ENCODE measurements at regions not wholly inside any gene's neighbourhood (a gene's known extent, or its start where the extent isn't known, plus 50 kb on each side); places are given as distances from the start of the nearest gene placed in this dataset.
A peak's percentile ranks its signal among the peaks of the same experiment; 100 is the strongest.

- Mint-ChIP-seq H3K4me3 (no peak overlapping the region), H3K27me3 (peaks cover 0 to 5% (median 0%) of the 10 kb centered on the region in 5 donors), H3K36me3 (peaks cover 0 to 26% (median 23%) of the 10 kb centered on the region in 3 donors), H3K9me3 (peaks cover 8 to 39% (median 24%) of the 10 kb centered on the region in 9 donors), H3K27ac (peak overlapping the region in 1 of 10 donors; percentile 85), H3K4me1 (peaks cover 0 to 9% (median 4%) of the 10 kb centered on the region in 4 donors)
- no peak for ATAC-seq
- no peak for DNase-seq
- POLR2A ChIA-PET = interaction anchor here (0.7 kb wide), 1 partner anchor 16 kb away, joined by 3 read pairs; no protein-coding TSS in a partner anchor
Measured at GRCh38 chr14:104377256-104377655, 202.3 kb upstream of the C14orf180 start.

GRCh38 chr14:104378698-104379113 lies 200.9 kb upstream of the C14orf180 start:
- peaks cover 0 to 26% (median 23%) of the 10 kb centered on the region in 3 donors for H3K36me3 Mint-ChIP-seq
- H3K4me1 Mint-ChIP-seq = peaks cover 0 to 6% (median 1%) of the 10 kb centered on the region in 4 donors
- no peak overlapping the region for H3K4me3 Mint-ChIP-seq
- H3K9me3 Mint-ChIP-seq = peaks cover 8 to 39% (median 24%) of the 10 kb centered on the region in 9 donors
- POLR2A ChIA-PET = no interaction called here
- no peak for DNase-seq
- no peak for ATAC-seq
- peaks cover 0 to 5% (median 0%) of the 10 kb centered on the region in 5 donors for H3K27me3 Mint-ChIP-seq
- peak overlapping the region in 4 of 10 donors; percentile 21 to 85 (median 54) for H3K27ac Mint-ChIP-seq

- POLR2A ChIA-PET = no interaction called here
- H3K27ac Mint-ChIP-seq = peak overlapping the region in 3 of 10 donors; percentile 34 to 74 (median 72)
- peak in 1 of 10 donors; percentile 36 for DNase-seq
Measured at GRCh38 chr14:104382361-104383087, 197.0 kb upstream of the C14orf180 start.

GRCh38 chr14:104383088-104383995 lies 196.2 kb upstream of the C14orf180 start:
- peaks cover 7 to 21% (median 20%) of the 10 kb centered on the region in 4 donors for H3K4me1 Mint-ChIP-seq
- peak in 1 of 10 donors; percentile 50 for DNase-seq
- peak overlapping the region in 3 of 10 donors; percentile 38 to 67 (median 52) for H3K27ac Mint-ChIP-seq
- POLR2A ChIA-PET = no interaction called here
- H3K27me3 Mint-ChIP-seq = peaks cover 0 to 5% (median 0%) of the 10 kb centered on the region in 5 donors
- H3K9me3 Mint-ChIP-seq = peaks cover 8 to 38% (median 24%) of the 10 kb centered on the region in 9 donors
- peaks cover 0 to 26% (median 23%) of the 10 kb centered on the region in 3 donors for H3K36me3 Mint-ChIP-seq
- H3K4me3 Mint-ChIP-seq = no peak overlapping the region
- ATAC-seq = no peak

More at GRCh38 chr14:104382361-104383087, 197.0 kb upstream of the C14orf180 start:
- H3K9me3 Mint-ChIP-seq = peaks cover 8 to 39% (median 24%) of the 10 kb centered on the region in 9 donors
- no peak overlapping the region for H3K4me3 Mint-ChIP-seq
- peaks cover 0 to 26% (median 23%) of the 10 kb centered on the region in 3 donors for H3K36me3 Mint-ChIP-seq
- no peak for ATAC-seq
- peaks cover 7 to 16% (median 13%) of the 10 kb centered on the region in 4 donors for H3K4me1 Mint-ChIP-seq
- H3K27me3 Mint-ChIP-seq = peaks cover 0 to 5% (median 0%) of the 10 kb centered on the region in 5 donors

- ATAC-seq (no peak), DNase-seq (peak in 1 of 10 donors; percentile 40)
- H3K27ac Mint-ChIP-seq = peak overlapping the region in 7 of 10 donors; percentile 52 to 85 (median 71)
- H3K9me3 Mint-ChIP-seq = peaks cover 8 to 29% (median 19%) of the 10 kb centered on the region in 9 donors
- peak overlapping the region in 2 of 10 donors; percentile 21 to 41 for H3K4me3 Mint-ChIP-seq
- POLR2A ChIA-PET = no interaction called here
- H3K36me3 Mint-ChIP-seq = peaks cover 0 to 24% (median 18%) of the 10 kb centered on the region in 3 donors
- peaks cover 0 to 5% (median 0%) of the 10 kb centered on the region in 5 donors for H3K27me3 Mint-ChIP-seq
- peaks cover 7 to 27% (median 25%) of the 10 kb centered on the region in 4 donors for H3K4me1 Mint-ChIP-seq
Measured at GRCh38 chr14:104383996-104384775, 195.4 kb upstream of the C14orf180 start.

- Mint-ChIP-seq H3K4me1 (peaks cover 8 to 32% (median 29%) of the 10 kb centered on the region in 4 donors), H3K27me3 (peaks cover 0 to 5% (median 0%) of the 10 kb centered on the region in 5 donors), H3K9me3 (peaks cover 8 to 24% (median 16%) of the 10 kb centered on the region in 9 donors), H3K27ac (peak overlapping the region in 7 of 10 donors; percentile 27 to 85 (median 71)), H3K4me3 (peak overlapping the region in 1 of 10 donors; percentile 24), H3K36me3 (peaks cover 0 to 19% (median 12%) of the 10 kb centered on the region in 3 donors)
- DNase-seq = peak in 1 of 10 donors; percentile 10
- ATAC-seq = no peak
- POLR2A ChIA-PET = no interaction called here
Measured at GRCh38 chr14:104384776-104385071, 194.8 kb upstream of the C14orf180 start.

- no peak for DNase-seq
- Mint-ChIP-seq H3K36me3 (peaks cover 0 to 16% (median 12%) of the 10 kb centered on the region in 3 donors), H3K27ac (peak overlapping the region in 6 of 10 donors; percentile 49 to 81 (median 72)), H3K4me3 (no peak overlapping the region), H3K27me3 (peaks cover 0 to 5% (median 0%) of the 10 kb centered on the region in 5 donors), H3K4me1 (peaks cover 12 to 36% (median 33%) of the 10 kb centered on the region in 4 donors), H3K9me3 (peaks cover 8 to 20% (median 15%) of the 10 kb centered on the region in 9 donors)
- POLR2A ChIA-PET = no interaction called here
- ATAC-seq = no peak
Measured at GRCh38 chr14:104385111-104385510, 194.5 kb upstream of the C14orf180 start.

GRCh38 chr14:104385531-104386101 lies 193.9 kb upstream of the C14orf180 start:
- peaks cover 8 to 15% (median 11%) of the 10 kb centered on the region in 9 donors for H3K9me3 Mint-ChIP-seq
- H3K36me3 Mint-ChIP-seq = peaks cover 0 to 12% (median 11%) of the 10 kb centered on the region in 3 donors
- no peak for ATAC-seq
- POLR2A ChIA-PET = no interaction called here
- H3K27ac Mint-ChIP-seq = peak overlapping the region in 8 of 10 donors; percentile 31 to 81 (median 72)
- H3K4me1 Mint-ChIP-seq = peaks cover 17 to 41% (median 38%) of the 10 kb centered on the region in 4 donors
- DNase-seq = peak in 1 of 10 donors; percentile 47
- no peak overlapping the region for H3K4me3 Mint-ChIP-seq
- H3K27me3 Mint-ChIP-seq = peaks cover 0 to 5% (median 0%) of the 10 kb centered on the region in 5 donors

GRCh38 chr14:104386151-104386841 lies 193.3 kb upstream of the C14orf180 start:
- H3K27me3 Mint-ChIP-seq = peaks cover 0 to 4% (median 0%) of the 10 kb centered on the region in 5 donors
- H3K9me3 Mint-ChIP-seq = peaks cover 3 to 8% (median 6%) of the 10 kb centered on the region in 9 donors
- H3K4me1 Mint-ChIP-seq = peaks cover 20 to 48% (median 43%) of the 10 kb centered on the region in 4 donors
- no peak overlapping the region for H3K4me3 Mint-ChIP-seq
- H3K27ac Mint-ChIP-seq = peak overlapping the region in 8 of 10 donors; percentile 31 to 90 (median 77)
- peaks cover 0 to 6% (median 5%) of the 10 kb centered on the region in 3 donors for H3K36me3 Mint-ChIP-seq
- POLR2A ChIA-PET = no interaction called here
- ATAC-seq (no peak), DNase-seq (peak in 1 of 10 donors; percentile 36)

- DNase-seq (peak in 2 of 10 donors; percentile 14 to 58), ATAC-seq (no peak)
- Mint-ChIP-seq H3K4me3 (peak overlapping the region in 1 of 10 donors; percentile 9), H3K36me3 (no peaks in the 10 kb centered on the region), H3K27me3 (no peaks in the 10 kb centered on the region), H3K9me3 (peaks cover 0 to 3% (median 0%) of the 10 kb centered on the region in 9 donors), H3K27ac (peak overlapping the region in 8 of 10 donors; percentile 66 to 99 (median 86)), H3K4me1 (peaks cover 29 to 58% (median 53%) of the 10 kb centered on the region in 4 donors)
- POLR2A ChIA-PET = no interaction called here
Measured at GRCh38 chr14:104387022-104388010, 192.2 kb upstream of the C14orf180 start.

All from naive thymus-derived CD8-positive, alpha-beta T cell (primary cell).